Ascending aorta (tissue), 2 donors: ENCODE measurements at regions not wholly inside any gene's neighbourhood (a gene's known extent, or its start where the extent isn't known, plus 50 kb on each side); places are given as distances from the start of the nearest gene placed in this dataset.
"Not testable (repeated sequence)": the region's sequence is repeated elsewhere in the genome, so short reads cannot be mapped to it uniquely, and the experiment has no call there.

Experiments
- DNase-seq, 2 donors: peaks; one replicate each; pipeline ENCODE4 v3.0.0-alpha.2; 2019; ENCODE audit warnings: low spot score in 2 of 2
- H3K27ac ChIP-seq, 2 donors: fragments of 200-600 bp; sonication (generic); one replicate each; pipeline ENCODE4 v1.5.1; 2016 to 2017; ENCODE audit warnings: mild to moderate bottlenecking in 1 of 2
- H3K27me3 ChIP-seq: fragments of 200-600 bp; sonication (generic); one replicate; pipeline ENCODE4 v1.5.1; 2017
- H3K36me3 ChIP-seq, 2 donors: fragments of 200-600 bp; sonication (generic); one replicate each; pipeline ENCODE4 v1.5.1; 2016
- H3K4me1 ChIP-seq, 2 donors: fragments of 200-600 bp; sonication (generic); one replicate each; pipeline ENCODE4 v1.5.1; 2016 to 2017; ENCODE audit warnings: mild to moderate bottlenecking in 1 of 2
- H3K4me3 ChIP-seq, 2 donors: fragments of 200-600 bp; sonication (generic); one replicate each; pipeline ENCODE4 v1.5.1; 2016 to 2017; ENCODE audit warnings: mild to moderate bottlenecking in 1 of 2
- H3K9me3 ChIP-seq, 2 donors: fragments of 200-600 bp; sonication (generic); one replicate each; pipeline ENCODE4 v1.5.1; 2016
- CTCF ChIP-seq, 3 experiments: fragments of 200-600 bp in 2 of 3; fragments of 450-650 bp in 1 of 3; sonication (generic) in 2 of 3; IDR thresholded peaks; one replicate each; pipeline ENCODE4 v1.5.1; 2016 to 2019; ENCODE audit warnings: antibody characterized with exemption in 3 of 3, mild to moderate bottlenecking in 1 of 3, moderate library complexity in 1 of 3
- intact Hi-C: fragments of 100-400 bp; cut with DNase I; formaldehyde crosslinking; loops from one replicate; pipeline ENCODE4 v1.15.1; 2023

DNA sequence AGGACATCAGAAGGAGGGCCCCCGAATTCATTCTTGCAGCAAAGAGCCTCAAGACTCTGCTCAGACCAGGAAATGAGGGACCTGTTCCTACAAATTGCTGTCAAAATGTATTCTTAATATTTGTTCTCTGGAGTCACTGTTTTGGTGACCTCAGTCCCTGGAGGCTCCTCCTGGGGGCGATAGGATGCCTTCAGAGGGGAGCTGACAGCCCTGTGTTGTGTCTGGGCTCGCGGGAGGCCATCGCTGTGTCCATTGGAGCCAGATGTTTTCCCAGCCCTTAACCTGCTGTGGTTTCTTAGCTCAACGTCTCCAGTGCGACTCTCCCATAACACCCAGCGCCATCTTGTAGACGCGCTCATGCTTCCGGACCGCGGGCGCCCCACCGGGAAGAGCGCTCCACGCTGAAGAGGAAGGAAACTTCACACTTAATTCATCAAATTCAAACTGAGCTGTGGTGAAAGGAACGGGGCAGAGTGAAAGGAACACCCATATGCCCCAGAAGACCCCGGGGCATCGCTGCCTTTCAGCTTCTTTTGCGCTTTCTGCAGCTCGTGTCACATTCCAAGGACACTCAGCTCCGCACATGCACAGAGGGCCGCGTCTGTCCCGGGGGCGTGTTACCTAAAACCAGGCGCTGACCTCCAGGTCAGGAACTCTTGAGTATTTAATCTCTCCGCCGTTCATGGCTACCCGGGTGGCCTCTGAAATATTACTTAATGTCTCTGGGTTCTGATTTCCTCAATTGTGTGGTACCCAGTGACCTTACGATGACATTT is 112.3 kb upstream of the GDNF start:
- TF ChIP-seq CTCF (IDR thresholded peaks at IDR 0.05) = no peak
- Histone ChIP-seq H3K27ac (no peak overlapping the region), H3K27me3 (no peaks in the 10 kb centered on the region), H3K9me3 (no peaks in the 10 kb centered on the region), H3K4me3 (no peak overlapping the region), H3K4me1 (no peaks in the 10 kb centered on the region), H3K36me3 (no peaks in the 10 kb centered on the region)
- intact Hi-C loops = no loop called here
- DNase-seq = no peak

DNA sequence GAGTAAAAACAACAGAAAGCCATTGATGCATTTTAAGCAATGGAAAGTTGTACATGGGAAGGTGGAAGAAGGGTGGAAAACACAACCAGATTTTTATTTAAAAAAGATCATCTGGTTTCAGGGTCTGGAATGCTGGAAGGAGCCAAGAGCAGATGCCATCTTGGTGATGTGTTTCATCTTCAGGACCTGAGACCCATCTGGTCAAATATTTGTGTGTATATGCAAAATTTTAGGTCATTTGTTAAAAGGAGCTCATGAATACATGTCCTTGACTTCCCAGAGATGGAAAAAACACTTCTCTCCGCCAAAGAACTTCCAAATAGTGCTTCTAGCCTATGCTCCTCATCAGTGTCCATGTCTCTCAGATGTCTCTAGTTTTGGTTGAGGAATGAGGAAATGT is 110.6 kb upstream of the GDNF start:
- DNase-seq = no peak
- TF ChIP-seq CTCF (IDR thresholded peaks at IDR 0.05) = no peak
- H3K4me1 ChIP-seq = no peaks in the 10 kb centered on the region
- no peak overlapping the region for H3K27ac ChIP-seq
- intact Hi-C loops = no loop called here
- no peak overlapping the region for H3K4me3 ChIP-seq
- no peaks in the 10 kb centered on the region for H3K36me3 ChIP-seq
- no peaks in the 10 kb centered on the region for H3K27me3 ChIP-seq
- H3K9me3 ChIP-seq = no peaks in the 10 kb centered on the region

GRCh38 chr5:37945446-37945845 is 105.6 kb upstream of the GDNF start:
- no peaks in the 10 kb centered on the region for H3K36me3 ChIP-seq
- H3K4me1 ChIP-seq = no peaks in the 10 kb centered on the region
- intact Hi-C loops = no loop called here
- no peaks in the 10 kb centered on the region for H3K9me3 ChIP-seq
- H3K27ac ChIP-seq = no peak overlapping the region
- DNase-seq = no peak
- TF ChIP-seq CTCF (IDR thresholded peaks at IDR 0.05) = no peak
- no peak overlapping the region for H3K4me3 ChIP-seq
- H3K27me3 ChIP-seq = no peaks in the 10 kb centered on the region

DNA sequence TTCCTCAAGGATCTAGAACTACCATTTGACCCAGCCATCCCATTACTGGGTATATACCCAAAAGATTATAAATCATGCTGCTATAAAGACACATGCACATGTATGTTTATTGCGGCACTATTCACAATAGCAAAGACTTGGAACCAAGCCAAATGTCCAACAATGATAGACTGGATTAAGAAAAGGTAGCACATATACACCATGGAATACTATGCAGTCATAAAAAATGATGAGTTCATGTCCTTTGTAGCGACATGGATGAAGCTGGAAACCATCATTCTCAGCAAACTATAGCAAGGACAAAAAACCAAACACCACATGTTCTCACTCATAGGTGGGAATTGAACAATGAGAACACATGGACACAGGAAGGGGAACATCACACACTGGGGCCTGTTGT is 103.3 kb upstream of the GDNF start:
- intact Hi-C loops, H3K4me3 ChIP-seq, DNase-seq, H3K9me3 ChIP-seq, H3K36me3 ChIP-seq, H3K27me3 ChIP-seq, H3K4me1 ChIP-seq, H3K27ac ChIP-seq: not testable (repeated sequence)

DNA sequence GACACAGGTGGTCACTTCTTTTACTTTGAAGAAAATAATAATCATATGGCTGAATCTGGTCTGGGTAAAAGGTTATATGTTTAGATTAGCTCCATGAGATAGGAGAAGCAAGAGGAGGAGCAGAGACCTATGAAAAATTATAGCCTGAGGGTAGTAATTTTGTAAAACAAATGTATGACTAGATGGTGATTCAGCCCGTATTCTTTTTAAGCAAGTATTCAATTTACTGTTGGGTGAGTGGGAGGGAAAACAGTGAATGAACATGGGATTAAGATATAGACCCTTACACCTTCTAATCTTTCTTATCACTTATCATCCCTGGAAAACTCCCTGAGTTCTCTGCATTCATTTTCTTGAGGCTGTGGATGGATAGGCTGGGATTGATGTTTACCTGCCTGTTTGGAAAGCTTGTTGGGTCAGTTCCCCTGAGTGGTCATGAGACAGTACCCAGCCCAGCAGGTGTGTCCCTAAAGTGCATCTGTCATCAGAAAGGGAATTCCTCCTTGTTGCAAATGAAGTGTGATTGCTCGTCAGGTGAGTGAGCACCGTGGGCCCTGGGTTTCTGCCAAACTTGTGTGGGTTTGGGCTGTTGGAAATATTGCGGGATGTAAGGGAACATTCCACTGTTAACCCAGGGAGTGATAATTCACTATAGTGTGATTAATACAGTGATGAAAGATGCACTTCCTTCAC is 101.2 kb upstream of the GDNF start:
- Histone ChIP-seq H3K27me3 (no peaks in the 10 kb centered on the region), H3K27ac (no peak overlapping the region), H3K36me3 (no peaks in the 10 kb centered on the region), H3K4me1 (no peaks in the 10 kb centered on the region), H3K4me3 (no peak overlapping the region), H3K9me3 (peaks cover 0 to 4% of the 10 kb centered on the region in 2 donors)
- intact Hi-C loops = no loop called here
- TF ChIP-seq CTCF (IDR thresholded peaks at IDR 0.05) = no peak
- no peak for DNase-seq

- intact Hi-C loops = no loop called here
- Histone ChIP-seq H3K27ac (no peak overlapping the region), H3K4me1 (no peaks in the 10 kb centered on the region), H3K27me3 (no peaks in the 10 kb centered on the region), H3K36me3 (no peaks in the 10 kb centered on the region), H3K4me3 (no peak overlapping the region), H3K9me3 (peaks cover 0 to 4% of the 10 kb centered on the region in 2 donors)
- TF ChIP-seq CTCF (IDR thresholded peaks at IDR 0.05) = no peak
- no peak for DNase-seq
Measured at GRCh38 chr5:37938861-37939260, 99.0 kb upstream of the GDNF start.
